IPS-18c (cell line): ENCODE measurements at regions not wholly inside any gene's neighbourhood (a gene's known extent, or its start where the extent isn't known, plus 50 kb on each side); places are given as distances from the start of the nearest gene placed in this dataset.

ENCODE experiments used
- H3K4me3 ChIP-seq: 2 replicates; pipeline ENCODE4 v1.7.0; 2013; ENCODE audit warnings: low read depth, mild to moderate bottlenecking, low read length, moderate library complexity; ENCODE audit not compliant: insufficient read depth
- H3K9me3 ChIP-seq: one replicate; pipeline ENCODE4 v1.6.1; 2013; ENCODE audit warnings: mild to moderate bottlenecking, low read length, moderate library complexity; ENCODE audit not compliant: control insufficient read depth, insufficient read depth

DNA sequence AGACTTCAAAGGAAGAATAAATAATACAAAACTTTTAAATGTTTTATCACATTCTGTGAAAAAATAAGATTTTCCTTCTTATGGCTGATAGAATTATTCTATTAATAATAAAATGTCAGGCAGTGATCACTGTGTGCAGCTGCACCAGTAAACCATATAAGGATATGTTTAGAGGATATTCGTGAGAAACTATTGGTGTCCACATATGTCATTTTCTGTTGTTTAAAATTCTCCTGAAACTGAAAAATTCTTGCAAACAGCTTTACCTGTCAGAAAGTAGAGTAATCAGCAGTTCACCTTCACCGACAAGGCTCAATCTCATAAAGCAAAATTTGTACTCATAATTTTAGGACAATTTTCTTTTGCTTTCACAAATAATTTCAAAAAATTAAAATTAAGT lies 170.1 kb upstream of the KCNH7 start:
- H3K9me3 ChIP-seq: no peaks in the 10 kb centered on the region
- H3K4me3 ChIP-seq: no peak overlapping the region

DNA sequence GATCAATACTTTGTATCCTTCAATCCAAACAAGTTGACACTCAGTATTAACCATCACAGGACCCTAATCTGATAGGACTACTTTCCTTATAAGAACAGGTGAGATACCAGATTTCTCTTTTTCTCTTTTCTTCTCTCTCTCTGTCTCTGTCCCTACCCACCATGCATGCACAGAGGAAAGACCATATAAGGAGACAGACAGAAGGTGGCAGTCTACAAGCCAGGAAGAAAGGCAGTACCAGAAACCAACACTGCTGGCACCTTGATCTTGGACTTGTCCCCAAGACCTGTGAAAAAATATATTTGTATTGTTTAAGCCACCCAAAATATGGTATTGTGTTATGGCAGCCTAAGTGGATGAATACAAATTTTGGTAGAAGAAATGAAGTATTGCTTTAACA lies 156.2 kb upstream of the KCNH7 start:
- Histone ChIP-seq H3K9me3 (no peaks in the 10 kb centered on the region), H3K4me3 (no peak overlapping the region)

- Histone ChIP-seq H3K9me3 (no peaks in the 10 kb centered on the region), H3K4me3 (no peak overlapping the region)
These were observed 154.3 kb upstream of the KCNH7 start for GRCh38 chr2:162992828-162993227.

DNA sequence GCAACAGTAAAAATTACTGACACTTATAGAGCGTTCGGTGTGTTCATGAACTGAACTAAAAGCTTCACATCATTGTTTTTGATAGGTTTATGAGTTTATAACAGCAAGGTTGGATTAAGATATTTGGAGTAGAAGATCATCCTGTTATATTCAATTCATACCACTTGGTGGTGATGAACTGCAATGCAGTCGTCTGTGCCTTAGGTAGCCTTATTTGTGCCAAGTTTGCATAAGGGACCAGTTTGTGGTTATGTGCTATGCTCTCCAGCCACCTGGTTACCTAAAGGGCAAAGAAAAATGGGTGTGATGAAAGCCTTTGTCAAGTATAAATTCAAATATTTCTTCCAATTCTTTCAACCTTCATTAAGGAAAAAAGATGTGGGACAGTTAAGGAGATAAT lies 150.9 kb upstream of the KCNH7 start:
- H3K9me3 ChIP-seq: no peaks in the 10 kb centered on the region
- H3K4me3 ChIP-seq: no peak overlapping the region

DNA sequence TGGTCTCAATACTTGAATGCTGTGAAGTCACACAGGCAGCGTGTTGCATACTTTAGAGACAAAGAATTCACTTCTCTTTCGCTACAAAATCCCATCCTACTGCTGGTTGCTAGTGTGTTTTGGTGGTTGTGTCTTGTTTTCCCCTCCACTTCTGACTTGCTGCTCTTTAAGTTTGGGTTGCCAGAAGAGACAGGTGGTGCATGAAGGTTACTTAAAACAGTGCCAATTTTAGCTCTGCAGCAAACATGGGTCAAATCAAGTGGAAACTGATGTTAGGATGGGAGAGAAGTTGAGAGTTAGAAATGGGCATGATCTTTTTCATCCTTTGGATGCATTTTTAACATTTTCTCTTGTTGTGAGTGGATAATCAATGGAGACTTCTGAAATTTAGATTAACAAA lies 136.2 kb upstream of the KCNH7 start:
- Histone ChIP-seq H3K9me3 (no peaks in the 10 kb centered on the region), H3K4me3 (no peak overlapping the region)

GRCh38 chr2:162972383-162972782 lies 133.8 kb upstream of the KCNH7 start:
- Histone ChIP-seq H3K9me3 (no peaks in the 10 kb centered on the region), H3K4me3 (no peak overlapping the region)

DNA sequence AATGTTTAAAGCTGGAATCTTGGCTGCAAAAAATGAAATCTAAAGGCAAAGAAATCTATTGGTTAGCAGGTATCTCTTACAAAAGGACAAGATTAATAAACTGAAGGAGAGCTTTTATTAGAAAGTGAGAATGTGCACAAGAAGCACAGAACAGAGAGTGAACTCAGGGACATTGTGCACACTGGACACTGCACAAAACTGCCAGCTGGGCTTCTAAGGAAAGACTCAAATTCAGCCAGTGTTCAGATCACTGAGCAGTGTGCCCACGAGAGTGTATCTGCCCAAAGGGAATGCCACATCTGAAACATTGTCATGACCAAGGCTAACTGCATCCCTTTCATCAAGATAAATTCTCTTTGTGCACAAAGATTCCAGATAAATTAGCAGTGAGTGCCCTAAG lies 129.7 kb upstream of the KCNH7 start:
- no peak overlapping the region for H3K4me3 ChIP-seq
- no peaks in the 10 kb centered on the region for H3K9me3 ChIP-seq

DNA sequence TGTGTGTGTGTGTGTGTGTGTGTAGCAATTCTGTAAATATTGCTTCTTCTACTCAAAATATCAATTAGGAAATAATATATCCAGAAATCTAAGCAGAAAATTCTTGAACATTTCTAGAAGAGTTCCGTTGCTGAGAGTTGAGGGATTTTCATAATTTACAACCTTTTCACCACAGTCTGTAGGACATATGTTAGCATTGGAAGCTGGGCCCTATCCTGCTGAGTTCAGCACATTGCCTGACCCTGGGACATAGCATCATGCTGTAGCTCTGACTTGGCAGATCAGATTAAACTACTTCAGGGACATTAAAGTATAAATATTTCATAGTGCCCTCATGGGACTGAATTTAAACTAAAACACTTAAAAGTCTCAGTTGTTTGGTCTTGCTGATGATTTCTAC lies 129.2 kb upstream of the KCNH7 start:
- H3K9me3 ChIP-seq: no peaks in the 10 kb centered on the region
- no peak overlapping the region for H3K4me3 ChIP-seq

DNA sequence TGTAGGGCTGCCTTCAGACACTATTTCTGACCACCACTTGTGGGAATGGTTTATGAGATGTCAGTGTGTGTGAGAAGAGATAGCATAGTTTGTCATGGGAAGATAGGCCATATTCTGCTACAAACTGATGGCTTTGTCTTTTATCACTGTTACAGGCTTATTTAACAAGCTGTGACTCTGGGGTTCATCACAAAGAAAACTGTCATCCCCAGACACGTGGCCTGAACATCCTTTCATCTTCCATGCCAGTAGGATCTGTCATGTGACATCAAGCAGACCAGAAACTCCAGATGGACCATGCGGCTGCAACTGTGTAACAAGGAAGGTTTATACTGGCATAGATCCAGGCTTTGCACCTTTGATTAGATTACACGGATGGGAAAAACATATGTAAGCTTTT lies 128.6 kb upstream of the KCNH7 start:
- H3K4me3 ChIP-seq: no peak overlapping the region
- H3K9me3 ChIP-seq: no peaks in the 10 kb centered on the region

DNA sequence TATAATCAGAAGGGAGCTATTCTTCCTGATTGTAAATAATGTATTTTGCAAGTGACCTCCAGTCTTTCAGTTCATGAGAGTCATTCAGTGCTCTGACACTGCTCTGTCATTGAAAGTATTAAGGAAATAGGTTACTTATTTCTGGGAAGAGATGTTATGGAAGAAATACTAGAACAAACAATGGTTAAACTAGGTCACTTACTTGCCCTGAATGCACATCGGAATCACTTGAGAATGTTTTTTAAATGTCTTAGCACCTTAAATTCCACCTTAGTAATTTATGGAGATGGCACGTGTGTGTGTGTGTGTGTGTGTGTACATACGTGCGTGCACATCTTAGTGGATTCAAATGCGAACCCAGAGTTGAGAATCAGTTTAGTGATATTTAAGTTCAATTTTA lies 126.6 kb upstream of the KCNH7 start:
- no peak overlapping the region for H3K4me3 ChIP-seq
- H3K9me3 ChIP-seq: no peaks in the 10 kb centered on the region

DNA sequence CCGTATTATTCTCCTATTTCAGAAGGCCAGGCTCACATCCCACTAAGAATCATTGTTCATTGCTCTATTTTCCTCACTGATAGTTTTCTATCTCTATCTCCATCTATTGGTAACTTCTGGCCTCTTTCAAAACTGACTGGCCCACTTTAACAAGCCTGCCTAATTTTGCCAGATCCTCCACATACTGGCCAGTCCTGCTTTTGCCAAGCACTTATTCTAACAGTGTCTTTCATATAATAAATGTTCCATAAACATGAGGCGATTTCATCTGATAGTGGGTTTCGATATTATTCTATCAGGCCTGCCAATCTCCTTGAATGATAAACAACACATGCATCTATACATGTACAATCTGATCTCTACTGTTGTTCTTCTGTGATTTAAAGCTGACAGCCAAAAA lies 125.9 kb upstream of the KCNH7 start:
- H3K4me3 ChIP-seq: no peak overlapping the region
- no peaks in the 10 kb centered on the region for H3K9me3 ChIP-seq

DNA sequence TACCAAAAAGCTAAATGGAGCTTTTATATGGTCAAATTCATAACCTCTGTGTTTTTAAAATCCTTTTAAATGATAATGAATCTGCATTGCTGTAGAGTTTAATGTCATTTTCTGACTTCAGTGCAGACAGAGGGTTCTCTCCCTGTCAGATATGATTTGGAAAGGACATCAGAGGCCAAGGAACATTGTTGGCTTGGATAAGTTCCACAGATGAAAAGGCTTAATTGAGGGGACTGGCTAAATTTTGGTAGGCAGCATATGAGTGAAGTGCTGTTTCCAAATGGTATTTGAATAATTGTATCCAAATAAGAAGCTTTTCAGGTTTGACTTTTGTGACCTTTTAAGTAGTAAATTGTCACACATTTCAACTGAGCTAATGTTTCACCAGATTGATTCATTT lies 124.6 kb upstream of the KCNH7 start:
- no peak overlapping the region for H3K4me3 ChIP-seq
- H3K9me3 ChIP-seq: no peaks in the 10 kb centered on the region

GRCh38 chr2:162945785-162946184 lies 107.2 kb upstream of the KCNH7 start:
- no peak overlapping the region for H3K4me3 ChIP-seq

DNA sequence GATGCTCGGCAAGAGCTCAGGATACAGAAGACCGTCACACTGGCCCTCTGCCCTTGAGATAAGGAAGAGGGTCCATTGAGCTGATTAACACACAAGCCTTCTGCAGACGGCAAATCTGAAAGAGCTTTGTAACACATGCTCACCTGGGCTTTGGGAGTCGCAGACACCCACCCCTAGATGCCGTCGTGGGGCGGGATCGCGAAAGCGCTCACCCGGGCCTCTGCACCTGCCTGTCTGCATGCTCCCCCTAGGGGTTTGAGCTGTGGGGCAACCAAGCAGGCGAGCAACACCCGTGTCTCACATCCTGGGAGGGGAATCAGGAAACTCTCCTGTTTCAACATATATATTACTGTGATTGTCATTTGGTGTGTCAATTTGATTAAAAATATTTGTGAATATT lies 99.8 kb upstream of the KCNH7 start:
- Histone ChIP-seq H3K9me3 (no peaks in the 10 kb centered on the region), H3K4me3 (no peak overlapping the region; the same call in 1 of the 2 replicates)

More at GRCh38 chr2:162945785-162946184, 107.2 kb upstream of the KCNH7 start:
- H3K9me3 ChIP-seq: no peaks in the 10 kb centered on the region

DNA sequence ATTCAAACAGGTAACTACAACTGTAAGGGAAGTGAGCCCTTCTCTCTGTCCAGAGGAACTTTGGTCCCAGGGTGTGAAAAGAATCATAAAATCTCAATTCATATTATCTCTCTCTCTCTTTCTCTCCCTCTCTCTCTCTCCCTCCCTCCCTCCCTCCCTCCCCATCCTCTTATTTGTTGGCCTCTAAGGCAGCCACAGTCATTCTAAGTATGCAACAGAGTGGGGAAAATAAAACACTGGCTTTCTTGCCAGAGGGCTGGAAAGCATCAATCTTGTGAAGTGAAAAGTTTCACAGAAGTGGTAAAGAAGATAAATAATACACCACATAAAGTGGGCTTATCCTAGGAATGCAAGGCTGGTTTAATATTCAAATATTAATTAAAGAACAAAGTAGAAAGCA lies 95.6 kb upstream of the KCNH7 start:
- H3K4me3 ChIP-seq: no peak overlapping the region
- H3K9me3 ChIP-seq: no peaks in the 10 kb centered on the region

- Histone ChIP-seq H3K4me3 (no peak overlapping the region), H3K9me3 (no peaks in the 10 kb centered on the region)
These were observed 93.8 kb upstream of the KCNH7 start for GRCh38 chr2:162932416-162932815.

DNA sequence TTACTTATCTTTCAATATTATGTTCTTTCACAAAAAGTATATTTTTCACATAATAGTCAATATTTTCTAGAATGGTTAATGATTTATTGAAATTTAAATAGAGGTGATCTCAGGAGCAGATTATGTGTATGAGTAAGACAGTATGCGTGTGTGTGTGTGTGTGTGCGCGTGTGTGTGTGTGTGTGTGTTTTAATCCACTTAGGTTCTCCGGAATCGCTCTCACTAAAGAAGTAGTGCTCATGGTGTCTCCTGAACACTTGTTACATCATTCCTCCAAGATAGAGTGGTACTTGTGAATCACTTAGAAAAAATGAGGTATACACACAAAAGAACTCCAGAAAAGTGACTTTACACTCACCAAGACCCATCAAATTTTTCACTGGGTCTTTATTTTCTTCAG lies 91.0 kb upstream of the KCNH7 start:
- Histone ChIP-seq H3K4me3 (no peak overlapping the region), H3K9me3 (no peaks in the 10 kb centered on the region)

GRCh38 chr2:162928356-162928755 lies 89.8 kb upstream of the KCNH7 start:
- no peaks in the 10 kb centered on the region for H3K9me3 ChIP-seq

GRCh38 chr2:162926907-162927306 lies 88.3 kb upstream of the KCNH7 start:
- H3K9me3 ChIP-seq: no peaks in the 10 kb centered on the region
- no peak overlapping the region for H3K4me3 ChIP-seq

More at GRCh38 chr2:162928356-162928755, 89.8 kb upstream of the KCNH7 start:
- no peak overlapping the region for H3K4me3 ChIP-seq

DNA sequence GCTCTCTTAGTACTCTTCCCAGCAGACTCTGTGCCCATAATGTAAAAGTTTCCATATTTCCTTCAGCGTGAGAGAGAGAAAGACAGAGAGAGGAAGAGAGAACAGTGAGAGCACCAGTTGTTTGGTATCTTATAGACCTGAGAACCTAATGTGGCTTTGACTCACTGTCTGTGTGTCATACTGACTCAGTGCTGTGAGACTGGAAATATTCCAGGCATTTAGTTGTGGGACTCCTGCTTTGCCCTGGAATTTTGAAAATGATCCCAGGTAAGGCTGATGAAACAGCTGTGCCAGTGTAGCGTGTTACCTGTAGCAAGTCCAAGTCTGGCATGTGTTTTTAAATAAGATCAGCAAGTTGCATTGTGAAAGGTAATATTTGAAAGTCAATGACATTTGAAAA lies 87.9 kb upstream of the KCNH7 start:
- H3K9me3 ChIP-seq: no peaks in the 10 kb centered on the region

More for the DNA sequence above, 87.9 kb upstream of the KCNH7 start:
- H3K4me3 ChIP-seq: no peak overlapping the region
